Fibroblast of villous mesenchyme (primary cell): ENCODE measurements at regions not wholly inside any gene's neighbourhood (a gene's known extent, or its start where the extent isn't known, plus 50 kb on each side); places are given as distances from the start of the nearest gene placed in this dataset.

Source experiments
- DNase-seq: peaks from one replicate; pipeline ENCODE4 v3.0.0-alpha.2; 2010; ENCODE audit warnings: low read depth
- H3K4me3 ChIP-seq: 2 replicates; pipeline ENCODE4 v1.5.1; 2011; ENCODE audit warnings: low read depth, mild to moderate bottlenecking, low read length
- TF ChIP-seq, protein P1 (sequence below): IDR thresholded peaks from 2 replicates; pipeline ENCODE4 v1.5.1; 2012; ENCODE audit warnings: low read depth, mild to moderate bottlenecking, low read length; ENCODE audit not compliant: insufficient read depth

DNA sequence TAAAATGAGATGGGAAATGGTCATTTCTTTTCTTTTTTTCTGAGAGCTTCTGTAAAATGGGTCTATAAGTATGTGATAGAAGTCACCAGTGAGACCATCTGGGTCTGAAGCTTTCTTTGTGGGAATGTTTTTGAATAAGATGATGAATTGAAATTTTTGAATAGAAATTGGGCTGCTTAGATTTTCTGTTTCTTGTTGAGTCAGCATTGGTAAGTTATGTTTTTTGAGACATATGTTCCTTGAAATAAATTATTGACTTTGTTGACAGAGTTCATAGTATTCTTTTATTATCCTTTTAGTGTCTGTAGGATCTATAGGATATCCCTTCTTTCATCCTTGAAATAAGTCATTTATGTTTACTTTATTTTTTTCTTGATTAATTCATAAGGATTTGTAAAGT lies 208.1 kb downstream of the OPA1 start:
- TF ChIP-seq, protein P1, sequence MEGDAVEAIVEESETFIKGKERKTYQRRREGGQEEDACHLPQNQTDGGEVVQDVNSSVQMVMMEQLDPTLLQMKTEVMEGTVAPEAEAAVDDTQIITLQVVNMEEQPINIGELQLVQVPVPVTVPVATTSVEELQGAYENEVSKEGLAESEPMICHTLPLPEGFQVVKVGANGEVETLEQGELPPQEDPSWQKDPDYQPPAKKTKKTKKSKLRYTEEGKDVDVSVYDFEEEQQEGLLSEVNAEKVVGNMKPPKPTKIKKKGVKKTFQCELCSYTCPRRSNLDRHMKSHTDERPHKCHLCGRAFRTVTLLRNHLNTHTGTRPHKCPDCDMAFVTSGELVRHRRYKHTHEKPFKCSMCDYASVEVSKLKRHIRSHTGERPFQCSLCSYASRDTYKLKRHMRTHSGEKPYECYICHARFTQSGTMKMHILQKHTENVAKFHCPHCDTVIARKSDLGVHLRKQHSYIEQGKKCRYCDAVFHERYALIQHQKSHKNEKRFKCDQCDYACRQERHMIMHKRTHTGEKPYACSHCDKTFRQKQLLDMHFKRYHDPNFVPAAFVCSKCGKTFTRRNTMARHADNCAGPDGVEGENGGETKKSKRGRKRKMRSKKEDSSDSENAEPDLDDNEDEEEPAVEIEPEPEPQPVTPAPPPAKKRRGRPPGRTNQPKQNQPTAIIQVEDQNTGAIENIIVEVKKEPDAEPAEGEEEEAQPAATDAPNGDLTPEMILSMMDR = no peak
- no peak for DNase-seq
- no peak overlapping the region for H3K4me3 ChIP-seq

DNA sequence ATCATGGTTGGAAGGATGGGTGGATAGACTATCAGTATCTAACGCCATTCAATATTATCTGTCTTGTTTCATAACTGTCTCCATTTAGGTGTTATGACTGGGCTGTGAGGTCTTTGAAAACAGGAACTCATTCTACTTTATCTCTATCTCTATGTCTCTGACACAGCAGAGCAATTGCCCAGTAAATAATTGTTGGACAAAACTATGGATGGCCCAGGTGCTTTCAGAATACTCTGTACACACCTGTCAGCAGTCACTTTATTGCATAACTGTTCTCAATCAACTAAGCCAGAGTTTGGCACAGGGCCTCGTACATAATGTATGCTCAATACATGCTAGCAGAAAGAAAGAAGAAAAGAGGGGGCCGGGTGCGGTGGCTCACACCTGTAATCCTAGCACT lies 210.3 kb downstream of the OPA1 start:
- H3K4me3 ChIP-seq = no peak overlapping the region
- TF ChIP-seq, protein P1 = no peak
- no peak for DNase-seq

- TF ChIP-seq, protein P1 = no peak
- H3K4me3 ChIP-seq = no peak overlapping the region
- DNase-seq = peak; percentile 95
Observed at GRCh38 chr3:193805448-193805847, 212.4 kb downstream of the OPA1 start.

DNA sequence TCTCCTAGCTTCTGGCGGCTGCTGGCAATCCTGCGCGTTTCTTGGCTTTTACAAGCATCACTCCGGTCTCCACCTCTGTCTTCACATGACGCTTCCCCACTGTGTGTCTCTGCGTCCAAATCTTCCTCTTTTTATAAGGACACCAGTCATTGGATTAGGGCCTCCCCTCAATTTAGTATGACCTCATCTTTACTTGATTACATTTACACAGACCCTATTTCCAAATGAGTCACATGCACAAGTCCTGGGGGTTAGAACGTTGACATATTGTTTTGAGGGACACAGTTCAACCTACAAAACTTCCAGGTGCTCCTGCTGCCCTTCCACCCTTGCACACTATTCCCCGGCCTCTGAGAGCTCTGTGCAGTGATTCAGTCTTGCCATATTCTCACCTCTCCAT lies 215.3 kb downstream of the OPA1 start:
- DNase-seq = no peak
- no peak overlapping the region for H3K4me3 ChIP-seq
- TF ChIP-seq, protein P1 = no peak

DNA sequence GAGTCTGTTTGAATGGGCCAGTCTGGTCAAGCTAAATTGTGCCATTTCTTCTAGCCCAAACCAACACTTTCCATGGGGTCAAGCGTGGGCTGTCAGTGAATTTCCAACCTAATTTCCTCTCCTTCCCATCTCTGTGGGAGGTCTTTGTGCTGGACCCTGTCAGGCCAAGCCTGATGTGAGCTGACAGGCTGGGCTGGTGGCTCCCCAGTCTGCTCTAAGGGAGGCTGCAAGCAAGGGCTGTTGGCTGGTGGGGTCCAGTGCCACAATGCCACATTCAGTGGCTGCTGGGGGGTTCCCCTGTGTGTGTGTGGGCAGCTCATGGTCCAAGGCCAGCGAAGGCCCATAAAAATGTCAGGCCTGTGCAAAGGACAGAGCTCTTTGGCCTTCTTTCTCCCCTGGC lies 216.1 kb downstream of the OPA1 start:
- TF ChIP-seq, protein P1 = no peak
- H3K4me3 ChIP-seq = no peak overlapping the region
- no peak for DNase-seq

DNA sequence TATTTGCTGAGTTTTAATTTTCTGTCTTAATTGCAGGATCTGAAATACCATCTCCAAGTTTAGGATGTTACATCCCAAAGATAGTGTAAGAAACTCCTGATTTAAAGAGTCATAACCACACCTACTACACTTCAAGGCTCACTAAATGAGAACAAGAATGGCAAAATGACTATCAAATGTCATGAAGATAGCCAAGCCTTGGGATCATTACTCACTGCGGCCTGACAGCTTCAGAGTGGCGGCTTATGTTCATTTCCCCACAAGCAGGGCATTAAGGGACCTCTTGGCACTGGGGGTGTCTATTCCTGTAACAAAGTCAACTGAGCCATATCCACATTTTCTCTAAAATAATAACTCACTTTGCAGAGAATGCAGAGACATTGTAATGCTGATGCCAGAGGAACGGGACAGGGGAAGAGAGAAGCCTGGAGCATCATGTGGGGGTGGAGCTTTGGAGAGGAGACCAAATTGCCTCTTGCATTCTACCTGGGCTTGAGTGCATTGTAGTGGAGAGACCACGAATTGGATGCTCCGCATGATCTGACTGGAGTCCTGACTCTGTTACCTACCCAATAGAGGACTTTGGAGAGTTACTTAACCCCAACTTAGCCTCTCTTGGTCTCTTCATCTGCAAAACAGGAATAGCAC lies 219.2 kb downstream of the OPA1 start:
- TF ChIP-seq, protein P1 = no peak
- DNase-seq = no peak
- H3K4me3 ChIP-seq = no peak overlapping the region
